ENCODE measurements at regions not wholly inside any gene's neighbourhood (a gene's known extent, or its start where the extent isn't known, plus 50 kb on each side); places are given as distances from the start of the nearest gene placed in this dataset.

- Histone ChIP-seq H2AK5ac (ENCODE audit: low read depth, low read length) (no peak overlapping the region), H3K4me1 (ENCODE audit: control insufficient read depth, insufficient read depth, low read length) (no peaks in the 10 kb centered on the region), H3K36me3 (ENCODE audit: control insufficient read depth, insufficient read depth, low read length) (no peaks in the 10 kb centered on the region), H2BK120ac (ENCODE audit: low read depth, low read length) (no peak overlapping the region), H4K91ac (ENCODE audit: insufficient read depth, low read depth, low read length) (no peak overlapping the region), H2AFZ (replicated peaks; ENCODE audit: low read length, poor library complexity) (no peak overlapping the region), H3K18ac (ENCODE audit: low read depth, low read length) (no peak overlapping the region), H2AK9ac (replicated peaks; ENCODE audit: low read depth, low read length, poor library complexity) (no peak overlapping the region), H3K23ac (ENCODE audit: low read depth, low read length) (no peak overlapping the region), H3K4me3 (ENCODE audit: insufficient read depth, low read depth, low read length) (no peak overlapping the region), H2BK20ac (ENCODE audit: low read depth, low read length) (no peak overlapping the region), H2BK5ac (ENCODE audit: low read depth, low read length, poor library complexity, severe bottlenecking) (no peak overlapping the region), H3K9ac (ENCODE audit: low read depth, low read length) (no peak overlapping the region), H4K20me1 (ENCODE audit: insufficient read depth, low read length) (no peaks in the 10 kb centered on the region), H3K27me3 (ENCODE audit: control insufficient read depth, insufficient read depth, low read length) (peaks cover 2% of the 10 kb centered on the region; the same call in 1 of the 2 replicates), H3K14ac (replicated peaks; ENCODE audit: low read depth, low read length) (no peak overlapping the region), H3K4me2 (ENCODE audit: low read depth, low read length) (no peak overlapping the region), H3K79me1 (ENCODE audit: low read depth in 1 of 2, low read length in 2 of 2) (no peaks in the 10 kb centered on the region), H3K9me3 (ENCODE audit: control insufficient read depth, insufficient read depth, low read length) (no peaks in the 10 kb centered on the region), H2BK15ac (ENCODE audit: low read depth, low read length) (no peak overlapping the region), H3K4ac (ENCODE audit: low read depth, low read length) (no peak overlapping the region), H3K56ac (ENCODE audit: extremely low read depth, insufficient read depth, low read length) (no peak overlapping the region), H3K27ac (ENCODE audit: insufficient read depth, low read length) (no peak overlapping the region), H4K8ac (ENCODE audit: low read depth in 2 of 2, low read length in 2 of 2) (no peak overlapping the region), H3K9me1 (ENCODE audit: insufficient read depth, low read length) (no peaks in the 10 kb centered on the region), H4K5ac (ENCODE audit: low read depth, low read length) (no peak overlapping the region)
- CTCF ChIA-PET: interaction anchor here (1.2 kb wide), 1 partner anchor 9 kb away, joined by 3 read pairs; no protein-coding TSS in a partner anchor
- POLR2A ChIA-PET (ENCODE audit: unreplicated experiment): no interaction called here
- intact Hi-C loops (cut with micrococcal nuclease) (loop anchor here (10.0 kb wide), 1 partner anchor 265 kb away; the partner anchor contains the start of gene ETV3L), dilution Hi-C loops (cut with HindIII; ENCODE audit: low sequenced_read_pairs, unreplicated experiment) (no loop called here), in situ Hi-C loops (cut with MboI; ENCODE audit: low sequenced_read_pairs) (loop anchor here (25.0 kb wide), 1 partner anchor 777 kb away; a partner anchor contains a TSS)
- DNase-seq: no peak
- ATAC-seq (ENCODE audit: low read depth): no peak
- BruUV-seq (replicated peaks): no TSS peak
- TF ChIP-seq MAZ (IDR thresholded peaks at IDR 0.05; ENCODE audit: borderline replicate concordance, low read depth, low read length) (no peak), ELK1 (IDR thresholded peaks at IDR 0.05; ENCODE audit: borderline replicate concordance, low read depth, low read length) (no peak), CTCF (conservative IDR thresholded peaks at IDR 0.05; ENCODE audit: low read depth, low read length) (no peak), RAD21 (IDR thresholded peaks at IDR 0.05; ENCODE audit: low read length) (no peak), FOS (IDR thresholded peaks at IDR 0.05; ENCODE audit: low read depth, low read length) (no peak), USF2 (IDR thresholded peaks at IDR 0.05; ENCODE audit: low read depth, low read length) (no peak), NFE2L2 (IDR thresholded peaks at IDR 0.05; ENCODE audit: low read depth, low read length) (no peak), BHLHE40 (IDR thresholded peaks at IDR 0.05; ENCODE audit: low read depth, low read length) (no peak), POLR2A (IDR thresholded peaks at IDR 0.05; ENCODE audit: low read depth, low read length) (no peak), CHD1 (IDR thresholded peaks at IDR 0.05; ENCODE audit: low read depth, low read length) (no peak), MAFK (IDR thresholded peaks at IDR 0.05; ENCODE audit: low read depth, low read length) (no peak), RFX5 (IDR thresholded peaks at IDR 0.05; ENCODE audit: low read depth, low read length) (no peak), SMC3 (IDR thresholded peaks at IDR 0.05; ENCODE audit: low read depth, low read length) (no peak), MXI1 (IDR thresholded peaks at IDR 0.05; ENCODE audit: borderline replicate concordance, low read depth, low read length) (no peak), RCOR1 (IDR thresholded peaks at IDR 0.05; ENCODE audit: insufficient replicate concordance, low read length) (no peak)
Observed at GRCh38 chr1:157360023-157360390, 192.3 kb downstream of the FCRL5 start.
